GM19328 (cell line): ENCODE measurements at regions not wholly inside any gene's neighbourhood (a gene's known extent, or its start where the extent isn't known, plus 50 kb on each side); places are given as distances from the start of the nearest gene placed in this dataset.
"Not testable (repeated sequence)": the region's sequence is repeated elsewhere in the genome, so short reads cannot be mapped to it uniquely, and the experiment has no call there.

Experiments used
- ATAC-seq: cut with Tn5 transposase; IDR thresholded peaks from one replicate; pipeline ENCODE4 v1.9.1; 2021; ENCODE audit warnings: mild to moderate bottlenecking, moderate library complexity; ENCODE audit not compliant: unreplicated experiment

DNA sequence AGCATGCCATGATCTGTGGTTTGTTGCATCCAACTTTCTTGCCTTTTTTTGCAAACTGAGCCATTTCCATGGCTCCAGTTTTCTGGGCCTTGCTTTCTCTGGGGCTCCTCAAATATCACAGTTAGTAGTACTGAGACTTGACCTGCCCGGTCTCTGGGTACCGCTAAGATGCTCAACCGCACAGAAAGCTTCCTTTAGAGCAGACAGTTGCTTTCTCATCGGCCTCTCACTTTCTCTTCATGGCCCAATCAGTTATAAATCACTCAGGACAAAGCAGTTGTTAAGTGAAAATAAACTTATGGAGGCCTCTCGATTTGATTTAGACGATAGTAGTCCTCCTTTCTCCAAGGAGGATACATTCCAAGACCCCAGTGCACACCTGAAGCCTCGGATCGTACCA, 141.2 kb upstream of the ASB18 start:
- ATAC-seq: no peak

DNA sequence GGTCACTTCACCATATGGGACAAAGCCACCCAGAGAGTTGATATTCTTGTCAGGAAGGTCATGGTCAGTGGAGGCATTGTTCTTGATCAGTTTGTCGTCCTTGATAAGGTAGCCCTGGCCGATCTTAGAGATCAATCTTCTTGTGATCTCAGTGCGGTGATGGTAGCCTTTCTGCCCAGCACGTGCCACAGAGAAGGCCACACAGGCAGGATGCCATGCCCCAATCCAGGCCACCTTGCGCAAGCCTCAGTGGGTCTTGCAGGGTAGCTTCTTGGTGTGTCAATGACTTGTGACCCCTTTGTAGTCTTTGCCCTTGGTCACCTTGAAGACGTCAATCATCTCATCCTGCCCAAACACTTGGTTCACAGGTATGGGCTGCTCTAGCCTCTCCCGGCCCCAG, 143.9 kb upstream of the ASB18 start:
- ATAC-seq: no peak

DNA sequence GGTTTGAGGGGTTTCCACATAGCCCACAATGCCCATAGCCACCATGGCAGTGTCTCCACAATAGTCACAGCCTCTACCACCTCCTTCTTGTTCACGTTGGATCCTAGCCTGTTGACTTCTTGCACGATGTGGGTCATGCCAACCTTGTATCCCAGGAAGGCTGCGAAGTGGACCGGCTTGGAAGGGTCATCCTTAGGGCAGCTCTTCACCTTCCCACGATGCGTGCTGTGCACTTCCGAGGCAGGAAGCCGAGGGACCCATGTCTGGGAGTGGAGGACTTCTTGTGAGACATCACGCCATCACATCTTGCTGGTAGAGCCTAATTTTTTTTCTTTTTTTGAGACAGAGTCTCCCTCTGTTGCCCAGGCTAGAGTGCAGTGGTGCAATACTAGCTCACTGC, 144.6 kb upstream of the ASB18 start:
- ATAC-seq: no peak

DNA sequence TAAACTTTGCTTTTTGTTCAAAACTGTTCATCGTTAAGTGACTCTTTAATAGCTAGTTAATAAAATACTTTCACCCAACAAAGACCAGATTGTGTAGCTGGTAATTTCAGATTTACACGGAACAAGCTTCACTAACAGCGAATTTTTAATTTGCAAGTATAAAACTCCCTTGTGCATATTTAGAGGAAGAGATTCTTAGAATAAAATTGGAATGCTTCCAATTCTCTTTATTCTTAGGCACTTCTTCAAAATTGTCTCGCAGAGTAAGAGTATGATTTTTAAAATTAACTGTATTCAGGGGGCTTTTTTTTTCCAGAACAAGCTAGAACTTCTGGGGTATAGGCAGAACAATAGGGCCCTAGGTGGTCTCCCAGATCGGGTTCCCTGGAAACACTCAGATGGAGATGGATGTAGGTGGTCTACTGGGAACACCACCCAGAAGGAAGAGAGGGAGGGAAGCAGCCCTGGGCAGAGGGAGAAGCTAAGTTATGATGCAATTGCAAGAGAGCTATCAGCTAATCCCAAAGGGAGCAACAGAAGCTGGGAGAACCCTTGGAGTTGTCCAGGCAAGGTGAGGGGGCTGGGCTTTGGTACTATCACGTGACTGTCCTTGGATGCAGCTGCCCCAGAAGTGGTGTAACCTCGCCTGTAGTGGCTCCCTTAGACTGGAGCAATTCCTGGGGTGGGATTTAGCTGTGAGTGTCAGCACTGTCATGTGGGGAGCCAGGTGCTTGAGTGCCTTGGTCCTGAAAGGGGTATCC, 151.7 kb upstream of the ASB18 start:
- ATAC-seq: no peak

DNA sequence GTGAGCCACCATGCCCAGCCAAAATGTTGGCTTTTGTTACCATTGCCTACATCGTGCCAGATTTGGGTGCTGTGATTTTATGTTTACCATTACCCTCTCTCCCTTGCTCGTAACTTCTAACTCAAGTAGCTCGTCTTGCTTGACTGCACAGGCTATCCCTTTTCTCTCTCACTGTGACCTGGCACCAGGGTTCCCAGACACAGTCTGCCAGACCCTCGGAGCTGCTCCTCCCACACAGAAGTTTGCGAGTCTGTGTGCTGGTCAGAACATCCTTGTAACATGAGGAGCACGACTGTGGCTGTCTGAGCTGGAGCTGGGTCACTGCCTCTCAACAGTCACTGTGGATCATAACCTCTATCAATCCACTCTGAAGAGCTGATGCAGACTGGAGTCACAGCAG, 152.5 kb upstream of the ACKR3 start:
- no peak for ATAC-seq

DNA sequence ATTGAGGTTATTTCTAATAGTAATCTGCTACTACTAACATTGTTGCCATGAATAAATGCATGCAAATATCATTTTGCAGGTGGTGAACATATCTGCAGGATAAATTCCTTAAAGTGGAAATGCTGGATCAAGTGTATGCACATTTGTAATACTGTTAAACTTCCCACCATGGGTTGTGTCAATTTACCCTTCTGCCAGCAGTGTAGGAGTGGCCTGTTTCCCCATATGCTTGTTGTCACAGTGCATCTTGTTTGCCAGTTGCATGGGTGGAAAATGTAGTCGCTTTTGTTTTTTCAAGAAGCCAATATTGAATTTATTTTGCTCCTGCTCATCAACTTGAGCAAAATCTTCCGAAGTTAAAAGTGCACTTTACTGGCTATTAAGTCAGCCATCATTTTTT, 139.0 kb upstream of the ACKR3 start:
- ATAC-seq: no peak

DNA sequence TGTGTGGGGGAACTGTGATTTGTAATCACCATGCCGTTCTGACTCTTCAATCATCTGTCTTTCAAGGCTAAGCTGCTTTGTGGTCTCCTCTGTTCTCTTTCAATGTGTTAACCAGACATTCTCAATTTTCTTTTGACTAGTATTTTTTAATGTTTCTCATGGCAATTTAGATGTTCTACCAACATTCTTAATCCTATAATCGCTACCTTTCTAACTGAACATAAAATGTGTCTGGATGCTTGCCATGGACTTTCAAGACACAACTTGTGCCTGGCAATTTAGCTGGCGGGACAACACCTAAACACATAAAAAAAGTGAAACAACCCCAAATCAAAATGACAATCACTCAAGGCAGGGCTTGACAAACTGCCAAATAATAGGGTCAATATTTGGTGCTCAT, 135.0 kb upstream of the ACKR3 start:
- no peak for ATAC-seq

DNA sequence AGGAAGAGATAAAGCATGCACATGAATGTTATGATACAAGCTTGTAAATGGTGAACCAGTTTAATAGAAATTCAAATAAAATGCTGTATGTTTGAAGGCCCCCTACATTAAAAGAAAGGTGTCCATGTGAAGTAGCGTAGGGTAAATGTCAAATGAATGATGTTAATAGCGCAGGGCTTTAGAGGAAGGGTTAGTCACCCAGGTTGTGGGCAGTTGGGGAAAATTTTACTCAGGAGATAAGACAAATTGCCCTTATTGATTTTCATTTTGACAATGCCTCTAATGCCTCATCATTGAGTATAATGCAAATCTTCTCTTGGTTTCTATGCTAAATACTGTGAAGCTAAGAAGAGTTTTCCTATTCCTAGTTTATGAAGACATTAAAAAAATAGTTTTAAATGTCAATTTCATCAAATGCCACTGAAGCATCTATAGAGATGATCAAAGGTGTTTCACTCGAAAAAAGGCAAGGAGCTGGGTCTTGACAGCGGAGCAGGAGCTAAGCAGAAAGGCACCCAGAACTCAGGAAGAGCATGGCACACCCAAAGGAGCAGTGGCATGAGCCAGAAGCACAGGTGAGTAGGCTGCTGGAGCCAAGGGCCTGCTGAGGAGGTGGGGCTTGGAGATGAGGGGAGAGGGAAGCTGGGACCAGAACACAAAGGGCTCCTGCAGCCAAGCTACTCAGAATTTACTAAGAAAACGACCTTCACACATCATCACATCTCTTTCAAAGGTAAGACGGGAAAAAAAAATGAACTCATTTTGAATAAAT, 129.3 kb upstream of the ACKR3 start:
- no peak for ATAC-seq

DNA sequence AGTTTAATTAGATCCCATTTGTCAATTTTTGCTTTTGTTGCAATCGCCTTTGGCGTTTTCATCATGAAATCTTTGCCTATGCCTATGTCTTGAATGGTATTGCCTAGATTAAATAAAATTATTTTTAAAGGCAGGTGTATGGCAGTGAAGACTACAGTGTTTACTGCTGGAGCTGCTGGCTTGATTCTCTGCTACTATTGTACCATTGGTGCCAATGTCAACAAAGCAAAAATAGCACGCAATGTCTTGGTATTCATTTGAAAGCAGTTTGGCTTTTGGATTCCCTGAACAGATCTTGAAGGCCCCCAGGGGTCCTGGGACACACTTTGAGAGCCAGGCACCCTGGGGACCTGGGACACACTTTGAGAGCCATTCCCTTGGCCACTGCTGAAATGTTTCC, 125.4 kb upstream of the ACKR3 start:
- ATAC-seq: no peak

DNA sequence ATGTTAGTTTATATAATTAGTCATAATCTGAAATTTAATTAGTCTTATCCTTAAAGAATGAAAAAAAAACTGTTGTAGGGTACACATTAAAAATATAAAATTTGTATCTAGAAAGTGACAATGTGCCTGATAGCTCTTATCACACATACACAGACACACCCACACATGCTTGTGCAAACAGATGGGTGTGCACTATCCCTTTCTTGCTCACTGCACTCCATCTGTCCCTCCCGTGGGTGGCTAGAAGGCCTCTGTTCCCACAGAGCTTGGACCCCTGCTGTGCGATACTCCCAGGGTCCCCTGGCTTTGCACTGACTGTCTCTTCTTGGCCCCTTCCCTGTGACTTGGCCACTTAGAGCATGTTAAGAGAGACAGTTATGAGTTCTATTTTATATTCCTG, 123.9 kb upstream of the ACKR3 start:
- ATAC-seq: no peak

DNA sequence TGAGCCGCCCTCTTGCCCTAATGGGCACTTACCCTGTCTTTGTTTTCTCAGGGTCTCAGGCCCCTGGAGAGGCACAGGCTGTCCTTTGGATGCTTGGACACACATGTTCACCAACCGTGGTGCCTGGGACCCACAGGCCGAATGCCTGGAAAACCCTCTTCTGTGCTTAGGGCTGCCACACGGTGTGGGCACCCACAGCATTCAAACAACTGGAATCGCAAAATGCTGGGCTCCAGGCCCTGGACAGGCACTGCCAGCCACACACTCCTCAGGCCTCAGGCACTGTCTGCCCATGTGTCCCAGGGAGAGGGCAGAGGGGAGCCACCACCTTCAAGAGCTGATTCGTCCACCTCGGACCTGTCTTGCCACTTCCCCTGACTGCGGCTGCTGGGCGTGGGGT, 123.1 kb upstream of the ACKR3 start:
- no peak for ATAC-seq

DNA sequence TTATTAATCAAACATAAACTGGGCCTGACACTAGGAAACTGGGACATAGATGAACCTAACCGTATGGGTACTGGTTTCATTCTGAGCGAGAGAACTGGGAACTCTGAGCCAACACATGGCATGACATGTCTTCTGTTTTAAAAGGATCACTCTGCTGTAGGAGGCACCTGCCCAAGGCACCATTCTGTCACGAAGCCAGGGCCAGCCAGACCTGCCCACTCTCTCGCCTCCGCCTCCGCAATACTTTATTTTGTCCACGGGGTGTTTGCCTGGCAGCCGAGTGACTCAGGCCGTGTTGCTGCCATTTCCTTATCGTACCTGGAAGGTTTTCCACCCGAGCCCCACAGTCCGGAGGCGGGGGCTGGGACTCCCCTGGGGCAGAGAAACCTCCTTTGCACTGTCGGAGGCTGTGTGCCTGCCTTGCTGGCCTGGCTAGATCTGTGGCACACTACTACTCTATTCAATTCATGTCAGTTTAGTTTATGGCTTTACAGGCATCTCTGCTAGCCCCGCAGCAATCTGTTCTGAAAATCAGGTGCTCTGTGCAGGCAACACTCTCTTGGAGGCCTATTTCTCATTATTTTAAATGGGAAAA, 120.4 kb upstream of the ACKR3 start:
- no peak for ATAC-seq

DNA sequence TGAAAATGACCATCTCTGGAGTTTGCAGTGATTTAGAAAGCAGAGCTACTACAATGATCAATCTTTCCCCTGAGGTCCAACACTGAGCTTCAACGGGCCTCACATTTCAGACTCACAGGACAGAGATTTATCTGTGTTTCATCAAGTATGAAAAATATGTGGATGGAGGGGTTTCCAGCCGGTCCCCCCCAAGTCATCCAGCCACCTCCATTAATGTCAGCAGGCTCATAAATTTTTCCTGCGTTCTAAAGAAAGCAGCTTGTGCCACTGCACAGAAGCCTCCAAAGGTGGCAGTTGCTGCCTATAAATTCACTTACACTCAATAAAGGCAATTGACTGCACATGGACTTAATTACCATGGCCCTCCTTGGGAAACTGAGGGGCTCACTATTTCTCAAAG, 117.4 kb upstream of the ACKR3 start:
- no peak for ATAC-seq

DNA sequence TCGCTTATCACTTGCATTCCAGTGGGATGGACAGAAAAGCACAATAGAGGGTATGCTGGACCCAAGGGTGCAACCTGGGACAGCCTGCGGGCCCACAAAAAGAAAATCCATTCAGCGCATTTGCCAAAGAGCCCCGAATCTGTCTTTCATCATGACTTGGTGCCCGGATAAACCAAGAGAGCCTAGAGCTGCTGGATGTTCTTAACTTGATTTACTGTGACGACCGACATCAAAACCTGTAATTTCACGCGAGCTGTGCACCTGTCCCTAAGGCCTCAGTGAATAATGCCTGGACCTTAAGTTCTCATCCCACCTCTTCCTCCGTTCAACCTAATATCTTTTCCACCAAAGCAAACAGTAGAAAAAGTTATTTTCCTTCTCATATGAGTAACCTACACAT, 115.5 kb upstream of the ACKR3 start:
- no peak for ATAC-seq

DNA sequence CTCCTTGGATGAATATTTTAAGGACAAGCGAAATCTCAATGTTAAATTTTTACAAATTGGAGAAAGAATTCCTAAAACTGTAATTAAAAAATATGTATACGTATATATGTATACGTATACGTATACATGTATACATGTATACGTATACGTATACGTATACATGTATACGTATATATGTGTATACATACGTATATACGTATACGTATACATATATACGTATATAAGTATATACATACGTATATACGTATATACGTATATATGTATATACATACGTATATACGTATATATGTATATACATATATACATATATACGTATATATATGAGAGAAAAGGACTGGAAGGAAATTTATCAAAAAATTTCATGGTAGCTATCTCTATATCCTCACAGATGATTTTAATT, 110.2 kb upstream of the ACKR3 start:
- ATAC-seq: no peak

DNA sequence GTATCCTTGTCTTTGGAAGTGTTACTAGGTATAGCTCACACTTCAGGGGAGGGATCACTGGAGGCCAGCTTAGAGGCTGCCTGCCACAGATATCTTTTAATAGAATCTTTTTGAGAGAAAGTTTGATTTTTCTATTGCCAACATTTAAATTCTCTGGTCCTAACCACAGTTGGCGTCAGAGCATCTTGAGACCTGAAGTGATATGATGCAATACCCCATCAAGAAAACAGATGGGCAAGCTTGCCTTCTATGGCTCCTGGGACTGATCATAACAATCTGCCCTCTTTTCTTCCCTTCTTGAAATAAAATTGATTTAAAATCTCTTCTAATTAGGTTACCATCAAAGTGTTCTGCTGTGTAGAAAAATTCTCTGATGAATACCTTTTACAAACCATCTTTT, 105.5 kb upstream of the ACKR3 start:
- ATAC-seq: no peak

DNA sequence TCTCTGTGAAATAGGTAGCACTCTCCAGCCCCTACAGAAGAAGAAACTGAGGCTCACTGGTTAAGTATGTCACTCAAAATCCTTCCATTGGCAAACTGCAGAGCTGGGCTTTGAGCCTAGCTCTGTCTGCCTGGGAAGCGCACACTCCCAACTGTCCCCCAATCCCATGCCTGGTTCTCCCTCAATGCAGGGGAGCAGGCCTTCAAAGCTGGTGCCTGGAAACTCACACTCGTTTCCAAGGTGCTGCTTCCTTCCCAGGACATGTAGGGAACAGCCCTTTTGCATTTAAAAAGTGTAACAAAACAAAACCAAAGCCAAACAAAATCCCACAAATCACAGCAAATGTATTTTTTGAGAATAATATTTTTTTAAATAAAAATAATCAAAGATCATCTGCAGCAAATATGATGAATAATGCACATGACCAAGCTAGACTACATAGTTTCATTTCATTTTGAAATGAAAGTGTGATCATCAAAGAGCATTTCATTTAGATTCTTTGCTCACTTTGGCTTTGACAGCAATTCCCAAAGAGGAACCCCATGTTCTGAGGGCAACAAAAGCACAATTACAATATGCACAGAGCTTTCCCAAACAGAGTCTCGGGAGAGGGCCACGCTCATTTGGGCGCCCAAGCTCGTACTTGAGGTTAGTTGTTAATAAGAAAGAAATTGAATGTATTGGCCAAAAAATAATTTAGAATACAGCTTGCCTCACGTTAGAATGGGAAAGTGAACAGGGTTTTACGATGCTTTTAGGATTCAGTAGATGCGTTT, 96.7 kb upstream of the ACKR3 start:
- ATAC-seq: no peak

DNA sequence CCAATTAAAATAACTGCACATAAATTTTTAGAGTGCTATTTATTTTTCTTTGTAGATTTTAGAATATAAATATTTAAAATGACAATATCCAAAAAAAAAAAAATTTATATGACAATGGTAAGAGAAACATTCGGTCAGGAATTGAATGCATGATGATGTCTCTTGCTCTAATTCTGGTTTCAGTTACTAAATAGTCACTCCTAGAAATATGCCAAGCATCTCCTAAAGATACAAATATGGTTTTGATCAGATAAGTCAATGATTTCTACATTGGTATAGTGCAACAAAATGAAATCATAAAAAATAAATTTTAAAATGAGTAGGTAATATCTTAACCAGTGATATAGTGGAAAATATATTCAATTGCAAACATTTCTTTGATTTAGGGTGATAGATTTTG, 95.9 kb upstream of the ACKR3 start:
- ATAC-seq: no peak

DNA sequence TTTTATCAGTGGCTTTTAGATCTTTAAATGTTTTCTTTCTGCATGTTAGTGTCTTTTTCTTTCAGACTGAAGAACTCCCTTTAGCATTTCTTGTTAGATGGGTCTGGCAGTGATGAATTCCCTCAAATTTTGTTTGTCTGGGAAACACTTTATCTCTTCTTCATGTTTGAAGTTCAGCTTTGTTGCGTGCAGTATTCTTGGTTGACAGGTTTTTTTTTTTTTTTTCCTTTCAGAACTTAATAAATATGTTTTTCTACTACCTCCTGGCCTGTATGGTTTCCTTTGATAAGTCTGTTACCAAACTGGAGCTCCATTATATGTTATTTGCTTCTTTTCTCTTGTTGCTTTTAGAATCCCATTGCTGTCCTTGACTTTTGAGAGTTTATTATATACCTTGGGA, 89.8 kb upstream of the ACKR3 start:
- no peak for ATAC-seq

DNA sequence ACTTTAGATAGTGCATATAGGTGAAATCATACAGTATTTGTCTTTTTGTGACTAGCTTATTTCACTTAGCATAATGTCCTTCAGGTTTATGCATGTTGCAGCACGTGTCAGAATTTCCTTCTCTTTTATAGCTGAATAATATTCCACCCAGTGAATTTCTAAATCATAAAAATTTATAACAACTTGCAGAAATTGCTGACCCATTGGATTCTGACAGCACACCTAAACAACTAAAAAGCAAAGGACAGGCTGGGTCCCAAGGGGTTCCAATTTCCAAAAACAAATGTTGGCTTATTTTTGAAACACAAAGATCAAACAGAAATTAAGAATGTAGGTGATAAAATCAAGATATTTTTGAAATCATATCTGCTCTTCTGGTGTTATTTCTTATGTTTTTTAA, 86.5 kb upstream of the ACKR3 start:
- no peak for ATAC-seq

DNA sequence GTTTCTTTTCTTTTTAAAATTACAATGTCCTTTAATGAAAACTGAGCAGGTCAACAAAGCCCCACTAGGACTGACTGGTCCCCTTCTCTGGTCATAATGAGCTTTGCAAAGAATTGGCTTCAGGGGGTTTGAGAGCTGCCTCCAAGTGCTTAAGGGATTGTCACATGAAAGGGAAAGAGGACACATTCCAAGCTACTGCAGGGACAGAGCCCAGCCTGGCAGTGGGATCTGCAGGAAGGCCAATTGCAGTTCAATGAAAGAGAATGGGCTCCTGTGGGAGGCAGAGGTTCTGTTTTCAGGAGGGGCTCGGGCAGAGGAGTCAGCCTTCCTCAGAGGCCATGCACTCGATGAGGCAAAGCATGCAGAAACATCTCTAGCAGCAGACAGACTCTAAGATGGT, 84.1 kb upstream of the ACKR3 start:
- no peak for ATAC-seq

DNA sequence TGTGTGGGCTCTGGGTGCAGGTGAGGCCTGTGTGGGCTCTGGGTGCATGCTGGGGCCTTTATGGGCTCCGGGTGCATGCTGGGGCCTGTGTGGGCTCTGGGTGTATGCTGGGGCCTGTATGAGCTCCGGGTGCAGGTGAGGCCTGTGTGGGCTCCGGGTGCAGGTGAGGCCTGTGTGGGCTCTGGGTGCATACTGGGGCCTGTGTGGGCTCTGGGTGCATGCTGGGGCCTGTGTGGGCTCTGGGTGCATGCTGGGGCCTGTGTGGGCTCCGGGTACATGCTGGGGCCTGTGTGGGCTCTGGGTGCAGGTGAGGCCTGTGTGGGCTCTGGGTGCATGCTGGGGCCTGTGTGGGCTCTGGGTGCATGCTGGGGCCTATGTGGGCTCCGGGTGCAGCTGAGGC, 80.5 kb upstream of the ACKR3 start:
- not testable (repeated sequence) for ATAC-seq
